ENCODE measurements at regions not wholly inside any gene's neighbourhood (a gene's known extent, or its start where the extent isn't known, plus 50 kb on each side); places are given as distances from the start of the nearest gene placed in this dataset.
"Not testable (repeated sequence)": the region's sequence is repeated elsewhere in the genome, so short reads cannot be mapped to it uniquely, and the experiment has no call there.

DNA sequence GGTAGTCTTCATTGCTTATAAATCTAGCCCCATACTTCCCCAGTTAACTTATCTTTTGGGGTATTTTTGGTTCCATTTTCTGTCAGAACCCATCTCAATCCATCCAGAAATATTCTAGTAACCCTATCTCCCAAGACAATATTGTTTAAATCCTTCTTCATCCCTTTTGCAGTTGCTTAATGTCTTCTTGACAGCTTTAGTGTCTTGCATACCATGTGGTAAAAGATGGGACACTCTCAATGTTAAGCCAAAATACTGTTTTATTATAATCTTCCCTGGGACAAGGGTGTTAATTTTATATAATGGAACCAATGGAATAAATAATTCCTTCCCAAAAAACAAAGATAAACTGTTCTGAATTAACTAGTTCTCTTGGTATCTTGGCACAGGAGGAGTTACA lies 450.2 kb downstream of the CCER1 start:
- no peak for DNase-seq (ENCODE audit: low read depth in 2 of 2)

DNA sequence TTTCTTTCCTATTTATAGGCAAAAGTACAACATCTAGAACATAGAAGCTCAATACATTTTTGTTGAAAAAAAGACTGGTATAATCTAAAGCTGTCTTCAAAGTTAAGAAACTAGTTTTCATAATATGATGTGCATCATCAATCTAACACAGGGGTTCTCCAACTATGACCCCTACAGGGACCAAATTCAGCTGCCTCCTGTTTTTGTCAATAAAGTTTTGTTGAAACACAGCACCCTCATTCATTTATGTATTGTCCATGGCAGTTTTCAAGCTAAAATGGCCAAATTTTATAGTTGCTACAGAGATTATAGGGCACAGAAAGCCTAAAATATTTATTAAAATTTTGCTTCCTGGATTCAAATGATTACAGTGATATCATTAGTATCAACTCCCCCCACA lies 452.9 kb downstream of the CCER1 start:
- DNase-seq (ENCODE audit: low read depth in 2 of 2), result no peak

GRCh38 chr12:90501412-90501811 lies 453.6 kb downstream of the CCER1 start:
- no peak for DNase-seq (ENCODE audit: low read depth in 2 of 2)

DNA sequence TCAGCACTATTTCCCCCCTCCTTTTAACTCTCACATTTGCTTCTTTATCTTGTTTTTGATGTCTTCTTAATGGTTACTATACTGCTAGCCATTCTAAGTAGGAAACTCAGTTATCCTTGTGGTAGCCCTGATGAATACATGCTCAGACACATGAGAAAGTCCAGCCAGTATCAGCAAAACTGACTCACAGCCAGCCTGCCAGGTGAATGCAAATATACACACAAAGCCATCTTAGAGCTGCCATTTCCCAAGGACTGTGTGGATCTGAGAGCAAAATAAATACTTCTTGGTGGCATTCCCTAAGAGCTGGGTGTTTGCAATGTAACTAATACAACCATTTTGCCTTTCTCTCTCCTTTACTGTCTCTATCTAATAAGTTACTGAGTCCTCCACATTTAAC lies 455.2 kb downstream of the CCER1 start:
- DNase-seq (ENCODE audit: low read depth in 2 of 2), result no peak

DNA sequence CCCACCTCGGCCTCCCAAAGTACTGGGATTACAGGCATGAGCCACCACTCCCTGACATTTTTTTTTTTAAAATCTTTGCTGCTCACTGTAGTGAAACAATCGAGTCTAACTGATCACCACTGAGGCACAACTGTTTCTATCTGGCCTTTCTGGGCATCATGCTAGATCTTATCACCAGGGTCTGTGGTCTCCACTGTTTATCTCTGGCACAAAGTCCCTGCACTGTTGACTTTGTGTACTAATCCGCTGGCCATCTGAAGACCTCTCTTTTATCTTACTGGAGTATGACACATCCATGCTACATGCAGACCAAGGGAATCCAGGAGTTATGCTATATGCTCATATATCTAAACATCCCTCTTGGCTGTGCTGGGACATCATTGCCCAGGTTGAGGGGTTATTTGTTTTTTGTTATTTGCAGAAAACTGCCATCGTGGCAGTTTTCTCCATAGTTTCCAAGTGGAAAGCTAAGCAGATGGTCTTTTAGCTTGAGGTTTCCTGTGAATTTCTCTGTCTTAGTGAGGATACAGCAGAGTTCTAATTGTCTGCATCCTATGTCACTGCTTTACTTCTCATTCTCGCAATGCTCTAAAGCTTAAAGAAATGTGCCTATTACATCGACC lies 456.9 kb downstream of the CCER1 start:
- no peak for DNase-seq (ENCODE audit: low read depth in 2 of 2)

GRCh38 chr12:90490355-90490754 lies 464.6 kb downstream of the CCER1 start:
- DNase-seq (ENCODE audit: low read depth in 2 of 2), result no peak

DNA sequence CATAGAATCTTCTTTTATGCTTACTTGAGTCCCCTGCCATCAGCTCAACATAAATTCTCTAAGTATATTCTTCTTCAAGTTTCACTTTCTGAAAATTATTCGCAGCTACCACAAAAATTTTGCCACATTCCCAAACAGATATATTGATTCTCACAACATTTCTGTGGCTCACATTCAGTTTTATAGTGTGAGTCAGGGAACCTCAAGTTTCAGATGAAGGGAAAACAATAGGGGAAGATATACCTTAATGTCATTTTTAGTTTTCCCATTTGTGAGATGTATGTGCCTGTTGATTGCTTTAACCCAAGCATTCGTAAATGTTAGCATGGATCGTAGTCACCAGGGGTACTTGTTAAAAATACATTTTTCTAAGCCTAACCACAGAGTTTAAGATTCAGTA lies 465.8 kb downstream of the CCER1 start:
- DNase-seq (ENCODE audit: low read depth in 2 of 2), result no peak

DNA sequence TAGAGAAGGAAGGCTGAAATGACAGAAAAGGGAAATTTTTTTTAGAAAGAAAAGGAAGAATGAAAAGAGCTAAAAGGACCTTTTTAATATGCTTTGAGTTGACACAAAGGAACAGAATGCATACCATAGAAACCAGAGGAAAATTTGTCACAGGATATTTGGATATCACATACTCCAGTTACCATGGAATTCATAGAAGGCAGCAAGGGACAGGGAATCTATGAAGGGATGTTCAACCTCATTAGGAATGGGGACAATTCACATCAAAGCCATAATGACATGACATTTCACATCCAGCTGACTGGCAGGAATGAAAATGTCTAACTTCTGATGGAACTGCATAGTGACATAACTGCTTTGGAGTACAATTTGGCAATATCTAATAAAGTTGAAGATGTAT lies 469.4 kb downstream of the CCER1 start:
- no peak for DNase-seq (ENCODE audit: low read depth in 2 of 2)

DNA sequence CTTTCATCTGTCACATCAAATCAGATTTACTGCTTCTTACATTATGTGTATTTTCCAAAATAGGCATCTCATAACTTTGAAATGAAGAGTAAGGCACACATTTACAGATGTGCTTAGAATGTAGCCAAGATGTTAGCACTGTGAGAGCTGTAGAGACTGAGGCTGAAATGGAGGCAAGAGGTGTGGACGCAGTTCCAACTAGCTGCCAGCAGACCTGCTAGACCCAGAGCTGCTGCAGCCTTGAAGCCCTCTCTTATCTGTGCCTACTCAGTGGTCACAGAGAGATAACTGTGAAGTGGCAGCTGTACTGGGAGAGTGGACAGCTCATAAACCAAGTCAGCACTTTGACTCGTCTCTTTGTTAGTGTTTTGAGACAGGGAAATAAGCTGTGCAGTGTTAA lies 470.9 kb downstream of the CCER1 start:
- DNase-seq (ENCODE audit: low read depth in 2 of 2), result no peak

- no peak for DNase-seq (ENCODE audit: low read depth in 2 of 2)
These were observed 473.2 kb downstream of the CCER1 start for GRCh38 chr12:90481748-90482147.

DNA sequence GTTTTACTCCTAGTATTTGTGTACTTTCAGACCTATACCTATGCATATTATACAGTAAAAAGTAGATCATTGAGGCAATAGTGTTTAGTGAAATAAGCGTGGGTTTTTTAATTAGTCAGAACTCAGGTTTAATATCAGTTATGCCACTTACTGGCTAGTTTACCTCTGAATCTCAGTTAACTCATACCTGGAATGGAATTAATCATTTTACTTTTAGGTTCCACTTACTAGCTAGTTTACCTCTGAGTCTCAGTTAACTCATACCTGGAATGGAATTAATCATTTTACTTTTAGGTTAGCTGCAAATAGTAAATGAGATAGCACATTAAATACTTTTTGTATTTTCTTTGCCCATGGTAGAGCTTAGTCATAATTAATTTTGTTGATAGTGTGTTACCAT lies 475.7 kb downstream of the CCER1 start:
- no peak for DNase-seq (ENCODE audit: low read depth in 2 of 2)

GRCh38 chr12:90473831-90474230 lies 481.1 kb downstream of the CCER1 start:
- DNase-seq (ENCODE audit: low read depth in 2 of 2), result no peak

DNA sequence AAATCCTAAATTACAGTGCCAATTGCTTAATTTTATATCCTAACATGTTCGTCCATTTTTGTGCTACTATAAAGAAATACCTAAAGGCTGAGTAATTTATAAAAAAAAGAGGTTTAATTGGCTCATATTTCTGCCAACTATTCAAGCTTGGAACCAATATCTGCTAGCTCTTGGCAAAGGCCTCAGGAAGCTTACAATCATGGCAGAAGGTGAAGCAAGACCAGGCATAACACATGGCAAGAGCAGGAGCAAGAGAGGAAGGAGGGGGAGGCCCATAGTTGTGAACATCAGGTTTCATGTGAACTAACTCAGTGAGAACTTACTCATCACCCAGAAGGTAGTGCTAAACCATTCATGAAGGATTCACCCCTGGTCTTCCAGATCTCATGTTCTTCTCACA lies 494.3 kb downstream of the CCER1 start:
- no peak for DNase-seq (ENCODE audit: low read depth in 2 of 2)

- DNase-seq (ENCODE audit: low read depth in 2 of 2), result no peak
These were observed 498.7 kb downstream of the CCER1 start for GRCh38 chr12:90456248-90456647.

- no peak for DNase-seq (ENCODE audit: low read depth in 2 of 2)
These were observed 499.2 kb downstream of the CCER1 start for GRCh38 chr12:90455756-90456155.

- DNase-seq (ENCODE audit: low read depth in 2 of 2), result no peak
These were observed 505.4 kb downstream of the CCER1 start for GRCh38 chr12:90449611-90450010.

- not testable (repeated sequence) for DNase-seq (ENCODE audit: low read depth in 2 of 2)
These were observed 511.5 kb downstream of the CCER1 start for GRCh38 chr12:90443466-90443865.

DNA sequence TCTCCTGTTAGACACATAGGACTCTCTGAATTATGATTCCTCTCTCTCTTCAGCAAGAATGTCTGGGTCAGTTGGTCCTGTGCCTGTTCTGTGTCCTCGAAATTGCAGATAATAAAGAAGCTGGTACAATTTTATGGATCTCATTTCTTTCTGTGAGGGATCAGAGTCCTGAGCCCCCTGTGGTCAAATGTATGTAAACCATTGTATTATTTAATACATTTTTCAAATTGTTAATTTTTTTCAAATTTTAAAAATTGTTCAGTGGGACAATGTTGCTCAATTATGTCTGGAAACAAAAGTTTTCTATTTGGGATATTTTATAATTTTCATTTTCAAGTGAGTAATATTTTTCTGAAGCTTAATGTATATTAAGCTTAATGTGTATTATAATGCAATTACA lies 513.5 kb downstream of the CCER1 start:
- no peak for DNase-seq (ENCODE audit: low read depth in 2 of 2)

DNA sequence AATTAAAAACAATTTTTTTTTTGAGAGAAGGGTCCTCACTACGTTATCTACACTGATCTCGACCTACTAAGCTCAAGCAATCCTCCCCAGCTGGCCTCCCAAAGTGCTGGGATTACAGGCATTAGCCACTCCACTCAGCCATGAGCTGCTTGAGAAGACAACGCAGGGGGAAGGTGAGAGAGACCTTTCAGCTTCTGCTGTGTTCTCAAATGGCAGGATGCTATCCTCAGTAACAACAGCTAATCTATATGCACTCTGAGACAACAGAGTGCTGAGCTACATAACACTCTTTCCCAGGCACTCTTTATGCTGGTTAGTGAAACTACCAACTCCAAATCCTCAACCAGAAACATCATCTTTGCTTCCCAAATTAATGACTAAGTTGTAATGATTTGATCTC lies 526.1 kb downstream of the CCER1 start:
- no peak for DNase-seq (ENCODE audit: low read depth in 2 of 2)

DNA sequence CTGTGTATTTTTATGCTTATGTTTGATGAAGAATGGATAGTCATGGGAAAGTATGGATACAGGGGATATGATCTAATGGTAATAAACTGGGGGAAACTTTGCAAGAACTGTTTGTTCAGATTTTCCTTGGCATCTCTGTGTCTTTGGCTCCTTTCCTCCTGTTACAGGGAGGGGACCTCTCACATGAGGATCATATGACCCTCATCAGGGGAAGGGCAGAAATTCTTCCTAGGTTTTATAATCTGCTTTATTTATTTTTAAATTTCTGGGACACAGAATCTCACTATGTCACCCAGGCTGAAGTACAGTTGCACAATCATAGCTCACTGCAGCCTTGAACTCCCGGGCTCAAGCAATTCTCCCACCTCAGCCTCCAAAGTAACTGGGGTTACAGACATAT lies 526.5 kb downstream of the CCER1 start:
- DNase-seq (ENCODE audit: low read depth in 2 of 2), result no peak

DNA sequence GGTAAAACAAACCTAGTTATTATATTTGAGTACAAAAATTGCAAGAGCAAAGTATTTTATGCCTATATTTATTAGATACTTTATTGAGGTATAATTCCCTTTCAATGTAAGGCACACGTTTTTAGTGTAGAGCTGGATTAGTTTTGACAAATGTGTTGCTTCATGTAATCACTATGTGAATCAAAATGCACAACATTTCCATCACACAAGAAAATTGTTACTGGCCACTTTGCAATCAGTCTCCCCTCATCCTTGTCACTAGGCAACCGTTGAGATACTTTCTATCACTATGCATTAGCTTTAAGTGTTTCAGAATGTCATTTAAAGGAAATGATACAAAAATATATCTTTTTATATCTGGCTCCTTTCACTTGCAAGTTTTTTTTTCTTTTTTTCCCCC lies 531.0 kb downstream of the CCER1 start:
- no peak for DNase-seq (ENCODE audit: low read depth in 2 of 2)

DNA sequence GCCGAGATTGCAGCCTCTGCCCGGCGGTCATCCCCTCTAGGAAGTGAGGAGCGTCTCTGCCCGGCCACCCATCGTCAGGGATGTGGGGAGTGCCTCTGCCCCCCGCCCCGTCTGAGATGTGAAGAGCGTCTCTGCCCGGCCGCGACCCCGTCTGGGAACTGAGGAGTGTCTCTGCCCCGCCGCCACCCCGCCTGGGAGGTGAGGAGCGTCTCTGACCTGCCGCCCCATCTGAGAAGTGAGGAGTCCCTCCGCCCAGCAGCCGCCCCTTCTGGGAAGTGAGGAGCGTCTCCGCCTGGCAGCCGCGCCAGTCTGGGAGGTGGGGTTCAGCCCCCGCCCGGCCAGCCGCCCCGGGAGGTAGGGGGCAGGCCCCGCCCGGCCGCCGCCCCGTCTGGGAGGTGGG lies 544.0 kb downstream of the CCER1 start:
- no peak for DNase-seq (ENCODE audit: low read depth in 2 of 2)

DNA sequence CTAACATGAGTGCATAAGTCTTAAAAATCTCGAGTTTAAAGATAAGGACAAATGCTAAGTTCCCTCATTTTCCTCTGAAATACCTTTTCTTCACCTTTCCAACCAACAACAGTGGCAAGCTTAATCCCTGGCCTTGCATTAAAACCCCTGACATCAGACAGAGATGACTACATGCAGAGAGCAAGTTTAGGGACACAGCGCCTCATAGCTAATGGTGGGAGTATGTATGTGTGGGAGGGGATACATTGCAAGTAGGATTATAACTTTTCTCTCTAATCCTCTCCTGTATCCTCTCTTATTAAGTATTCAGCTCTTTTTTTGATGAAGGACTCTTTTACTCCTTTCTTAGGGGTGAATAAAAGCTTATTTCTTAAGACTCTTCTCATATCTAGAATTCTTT lies 547.1 kb downstream of the CCER1 start:
- no peak for DNase-seq (ENCODE audit: low read depth in 2 of 2)

- no peak for DNase-seq (ENCODE audit: low read depth in 2 of 2)
These were observed 550.9 kb downstream of the CCER1 start for GRCh38 chr12:90404071-90404470.

DNA sequence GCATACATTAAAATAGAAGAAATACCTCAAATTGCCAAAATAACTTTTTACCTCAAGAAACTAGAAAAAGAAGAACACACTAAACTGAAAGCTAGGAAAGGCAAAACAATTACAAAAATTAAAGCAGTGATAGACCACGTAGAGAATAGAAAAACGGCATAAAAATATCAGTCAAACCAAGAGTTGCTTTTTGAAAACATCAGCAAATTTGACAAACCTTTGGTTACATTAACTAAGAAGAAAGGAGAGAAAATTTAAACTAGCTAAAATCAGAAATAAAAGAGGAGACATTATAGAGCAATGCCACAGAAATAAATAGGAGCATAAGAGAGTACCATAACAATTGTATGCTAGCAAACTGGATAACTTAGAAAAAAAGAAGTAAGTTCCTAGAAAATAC lies 553.8 kb downstream of the CCER1 start:
- DNase-seq (ENCODE audit: low read depth in 2 of 2), result no peak

Data from stimulated activated CD8-positive, alpha-beta memory T cell treated with anti-CD3 and anti-CD28 coated beads, Interleukin-15, amount 100 ng/mL, for 4 hours (primary cell).